Dermis blood vessel endothelial cell (primary cell): ENCODE measurements at regions not wholly inside any gene's neighbourhood (a gene's known extent, or its start where the extent isn't known, plus 50 kb on each side); places are given as distances from the start of the nearest gene placed in this dataset.
A peak's percentile ranks its signal among the peaks of the same experiment; 100 is the strongest.

ENCODE experiments used
- DNase-seq: peaks from one replicate; pipeline ENCODE4 v3.0.0; 2010

DNA sequence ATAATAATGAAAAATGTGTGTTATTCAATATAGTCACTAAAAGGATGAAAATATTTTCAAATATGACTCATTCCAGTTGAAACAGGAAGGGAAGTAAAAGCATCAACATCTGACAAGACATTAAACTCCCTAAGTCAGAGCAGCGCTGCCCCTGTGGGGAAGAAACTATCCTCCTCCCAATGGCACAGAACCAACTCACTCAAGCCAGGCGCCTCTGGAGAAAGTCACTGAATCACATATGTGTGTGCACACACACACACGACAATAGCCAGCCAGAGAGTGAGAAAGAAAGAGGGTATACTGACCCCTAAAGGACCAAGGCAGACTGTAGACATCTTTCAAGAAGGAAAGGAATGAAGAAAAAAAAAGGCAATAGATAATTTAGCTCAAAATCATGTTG lies 126.9 kb downstream of the SETD4 start:
- DNase-seq = peak; percentile 78

DNA sequence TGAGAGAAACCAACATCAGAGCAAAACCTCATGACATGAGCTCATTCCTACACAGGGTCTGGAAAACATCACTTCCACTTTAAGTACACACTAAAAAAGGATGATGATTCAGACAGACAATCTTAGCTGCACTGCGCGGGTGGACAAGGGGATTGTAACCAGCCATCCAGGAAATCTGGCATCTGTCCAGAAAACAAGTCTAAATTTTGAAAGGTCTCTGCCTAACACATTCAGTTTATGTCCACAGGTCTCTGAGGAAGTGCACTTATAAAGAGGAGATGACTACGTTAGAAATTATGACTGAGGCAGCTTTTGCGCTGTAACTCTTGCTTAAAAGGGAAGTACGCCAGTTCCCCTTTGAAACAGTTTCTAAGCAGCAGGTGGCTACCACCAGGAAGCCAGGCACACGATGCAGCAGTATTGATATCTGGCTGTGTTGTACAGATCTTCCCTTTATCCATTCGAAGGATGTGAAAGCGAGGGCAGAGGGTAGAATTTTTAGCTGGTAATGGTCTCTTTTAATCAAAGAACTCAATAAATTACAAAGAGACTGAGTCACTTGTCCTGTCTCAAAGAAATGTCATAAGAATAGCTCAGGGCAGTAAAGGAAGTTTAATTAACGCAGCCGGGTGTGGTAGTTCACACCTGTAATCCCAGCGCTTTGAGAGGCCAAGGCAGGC lies 128.0 kb downstream of the SETD4 start:
- DNase-seq = peak; percentile 96

DNA sequence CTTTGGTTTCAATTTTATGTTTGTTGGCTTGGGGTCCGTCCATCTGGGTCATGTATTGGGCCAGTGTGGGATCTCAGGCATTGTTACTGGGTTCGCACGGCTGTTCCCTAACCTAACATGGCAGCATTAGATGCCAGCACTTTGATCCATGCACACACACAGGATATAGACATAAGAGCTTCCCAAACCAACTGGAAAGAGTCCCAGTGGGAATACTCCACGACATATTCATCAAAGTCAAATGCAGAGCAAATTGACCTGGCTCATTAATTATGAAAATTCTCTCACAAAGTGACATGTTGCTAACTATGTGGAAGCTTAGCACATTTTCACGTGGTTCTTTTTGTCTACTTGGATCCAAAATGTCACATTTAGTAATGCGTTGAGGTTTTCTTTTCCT lies 130.4 kb downstream of the SETD4 start:
- DNase-seq = no peak

DNA sequence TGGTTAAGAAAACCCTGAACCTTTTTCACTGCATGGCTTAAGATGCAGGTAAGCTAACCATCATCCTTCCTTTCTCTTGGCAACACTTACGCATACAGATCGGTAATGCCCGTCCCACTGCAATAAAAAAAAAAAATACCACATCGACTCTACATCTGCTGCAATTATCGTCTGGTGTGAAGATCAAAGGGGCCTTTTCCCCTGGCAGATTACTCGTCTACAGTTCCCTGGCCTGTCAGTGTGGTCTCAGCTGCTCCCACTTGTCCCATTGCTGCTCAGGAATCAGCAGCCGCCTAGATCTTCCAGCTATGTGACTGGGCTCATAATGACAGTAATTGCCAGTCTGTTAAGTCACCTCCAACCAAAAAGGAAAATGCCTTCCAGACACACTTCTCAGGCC lies 133.1 kb downstream of the SETD4 start:
- DNase-seq = no peak

DNA sequence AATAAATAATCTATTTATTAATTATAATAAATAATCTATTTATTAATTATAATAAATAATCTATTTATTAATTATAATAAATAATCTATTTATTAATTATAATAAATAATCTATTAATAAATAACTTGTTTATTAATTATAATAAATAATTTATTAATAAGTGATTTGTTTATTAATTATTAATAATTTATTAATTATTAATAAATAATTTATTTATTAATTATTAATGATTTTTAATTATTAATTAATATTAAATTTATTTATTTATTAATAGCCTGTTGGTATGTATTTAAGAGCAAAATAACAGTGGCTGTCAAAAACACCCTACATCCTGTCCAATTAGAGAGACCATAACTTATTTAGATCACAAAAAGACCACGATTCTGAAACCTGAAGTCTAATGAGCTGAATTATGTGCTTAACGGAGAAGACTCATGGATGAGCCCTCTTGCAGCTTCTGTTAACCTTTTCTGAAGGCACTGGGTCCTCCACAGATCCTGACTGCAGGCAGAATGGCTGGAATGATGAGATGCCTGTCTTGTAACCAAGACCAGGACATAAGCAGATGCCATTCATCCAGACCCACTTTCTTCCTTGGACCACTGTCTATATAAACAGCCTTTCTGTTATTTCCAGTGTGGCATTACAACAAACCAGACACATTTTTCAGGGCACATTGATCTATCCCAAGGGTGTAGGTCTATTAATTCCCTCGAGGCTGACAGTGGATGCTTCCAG lies 134.2 kb downstream of the SETD4 start:
- no peak for DNase-seq

DNA sequence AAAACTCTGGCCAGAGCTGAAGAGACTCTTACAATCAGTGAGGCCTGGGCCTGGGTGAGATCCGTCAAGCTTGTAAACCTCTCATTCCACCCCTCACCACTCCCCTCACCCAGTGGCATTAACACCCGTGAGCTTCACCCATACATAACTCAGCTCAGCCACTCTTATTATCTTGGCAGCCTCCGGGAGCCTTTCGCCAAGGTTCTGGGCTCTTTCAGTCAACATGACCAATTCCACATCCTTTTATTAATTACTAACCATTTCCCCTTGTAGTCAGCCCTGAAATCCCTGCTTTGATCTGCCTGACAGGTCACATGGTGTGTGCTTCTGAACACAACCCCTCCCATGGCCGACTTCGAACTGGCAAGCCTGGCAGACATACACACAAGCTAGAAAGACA lies 134.8 kb downstream of the SETD4 start:
- DNase-seq = peak; percentile 94

DNA sequence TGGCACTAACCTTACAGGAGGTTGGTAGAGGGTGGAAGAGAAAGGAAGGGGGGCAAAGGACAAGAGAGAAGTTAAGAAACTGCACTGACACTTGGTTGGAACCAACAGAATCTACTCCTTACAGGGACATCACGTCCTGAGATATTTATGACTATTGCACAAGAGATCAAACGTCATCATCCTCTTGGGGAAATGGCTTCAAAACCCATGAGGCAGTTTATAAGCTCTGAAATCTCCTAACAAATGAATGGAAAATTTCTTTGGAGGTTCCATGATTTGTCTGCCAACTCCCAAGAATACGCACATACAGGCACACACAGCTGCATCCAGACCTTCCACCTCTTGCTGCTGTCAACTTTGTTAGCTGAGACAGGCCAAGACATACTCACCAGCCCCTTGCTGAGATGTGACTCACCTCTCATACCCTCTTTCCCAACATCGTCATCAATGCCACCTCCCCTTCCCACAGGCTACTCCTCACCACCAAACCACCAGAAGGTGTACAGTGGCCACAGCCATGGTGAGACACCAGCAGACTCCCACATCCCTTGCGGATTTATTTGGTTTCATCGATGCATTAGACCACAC lies 135.5 kb downstream of the SETD4 start:
- peak; percentile 34 for DNase-seq

DNA sequence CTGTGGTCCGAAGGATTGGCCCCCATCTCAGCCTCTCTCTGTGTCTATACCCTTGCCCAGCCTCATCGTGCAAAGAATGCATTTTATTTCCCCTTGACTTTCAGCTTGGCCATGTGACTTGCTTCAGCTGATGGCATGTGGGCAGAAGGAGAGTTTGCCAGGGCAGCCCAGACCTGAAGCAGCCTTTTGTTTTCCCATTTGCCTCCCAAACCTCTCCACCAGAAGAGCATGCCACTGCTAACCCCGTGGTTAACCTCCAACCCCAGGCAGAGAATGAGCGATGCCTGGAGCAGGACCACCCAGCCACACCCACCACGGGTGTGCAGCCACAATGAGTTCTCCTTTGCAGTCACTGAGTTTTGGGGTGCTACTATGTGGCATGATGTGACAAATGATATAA lies 136.4 kb downstream of the SETD4 start:
- DNase-seq = no peak

DNA sequence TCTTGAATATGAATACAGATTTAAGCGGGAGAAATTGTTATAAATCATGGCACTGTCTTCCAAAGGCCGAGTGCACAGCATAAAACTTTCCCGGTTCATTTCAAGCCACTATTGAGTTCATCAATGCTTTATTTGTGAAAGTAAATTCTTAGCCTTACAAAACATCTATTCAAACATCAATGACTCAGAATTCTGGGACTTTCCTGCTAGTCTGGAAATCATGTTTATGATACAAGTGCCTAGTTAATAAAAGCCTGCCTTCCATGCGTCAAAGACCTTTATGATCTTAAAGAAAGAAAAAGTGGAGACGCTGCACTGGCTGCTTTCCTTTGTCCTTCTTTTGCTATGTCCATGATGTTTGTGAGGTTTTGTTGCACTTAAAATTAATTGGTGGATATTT lies 137.7 kb downstream of the SETD4 start:
- DNase-seq = peak; percentile 45

DNA sequence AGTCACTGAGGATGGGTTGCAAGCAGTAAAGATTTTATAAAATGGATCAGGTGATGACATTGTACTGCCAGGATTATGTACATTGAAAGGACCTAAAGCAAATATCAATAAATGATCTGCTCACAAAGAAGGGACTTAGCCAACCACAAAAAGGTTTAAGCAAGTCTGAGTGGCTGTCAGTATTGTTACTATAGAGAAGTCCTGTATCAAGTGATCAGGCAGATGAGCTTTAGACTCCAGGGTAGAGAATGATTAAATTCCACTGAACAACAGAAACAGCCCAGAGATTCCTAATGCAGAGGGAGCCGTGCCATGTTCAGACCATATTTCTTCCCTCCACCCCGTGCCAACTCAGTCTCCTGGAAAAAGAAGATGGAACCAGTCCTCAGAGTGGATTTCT lies 138.9 kb downstream of the SETD4 start:
- no peak for DNase-seq

DNA sequence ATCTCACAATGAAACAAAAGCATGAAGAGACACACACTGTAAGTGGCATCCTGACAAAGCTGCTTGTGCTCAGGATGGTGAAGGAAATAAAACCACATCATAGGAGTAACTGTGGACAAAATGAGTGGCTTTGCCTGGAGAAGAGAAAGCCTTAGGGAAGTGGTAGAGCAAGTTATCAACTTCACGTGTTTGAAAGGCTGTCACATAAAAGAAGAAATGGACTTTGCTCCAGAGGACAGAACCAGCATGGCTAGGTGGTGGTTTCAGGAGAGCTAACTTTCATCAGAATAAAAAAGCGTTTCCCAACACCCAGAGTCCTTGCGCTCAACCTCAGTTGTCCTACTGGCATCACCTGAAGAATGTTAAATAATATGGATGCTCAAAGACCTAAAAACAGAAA lies 139.9 kb downstream of the SETD4 start:
- no peak for DNase-seq

DNA sequence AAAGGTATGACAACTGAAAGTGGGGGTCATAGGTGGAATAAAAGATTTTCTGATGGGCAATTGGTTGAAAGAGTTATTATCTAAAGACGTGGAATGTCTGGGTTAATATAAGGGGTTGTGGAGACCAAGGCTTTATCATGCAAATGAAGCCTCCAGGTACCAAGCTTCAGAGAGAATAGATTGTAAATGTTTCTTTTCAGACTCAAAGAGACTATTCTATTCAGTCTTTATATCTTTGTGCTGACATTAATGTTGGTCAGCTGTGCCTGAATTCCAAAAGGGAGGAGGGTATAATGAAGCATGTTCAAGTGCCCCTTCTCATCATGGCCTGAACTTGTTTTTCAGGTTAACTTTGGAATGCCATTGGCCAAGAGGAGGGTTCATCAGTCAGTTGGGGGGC lies 145.3 kb downstream of the SETD4 start:
- DNase-seq = no peak

DNA sequence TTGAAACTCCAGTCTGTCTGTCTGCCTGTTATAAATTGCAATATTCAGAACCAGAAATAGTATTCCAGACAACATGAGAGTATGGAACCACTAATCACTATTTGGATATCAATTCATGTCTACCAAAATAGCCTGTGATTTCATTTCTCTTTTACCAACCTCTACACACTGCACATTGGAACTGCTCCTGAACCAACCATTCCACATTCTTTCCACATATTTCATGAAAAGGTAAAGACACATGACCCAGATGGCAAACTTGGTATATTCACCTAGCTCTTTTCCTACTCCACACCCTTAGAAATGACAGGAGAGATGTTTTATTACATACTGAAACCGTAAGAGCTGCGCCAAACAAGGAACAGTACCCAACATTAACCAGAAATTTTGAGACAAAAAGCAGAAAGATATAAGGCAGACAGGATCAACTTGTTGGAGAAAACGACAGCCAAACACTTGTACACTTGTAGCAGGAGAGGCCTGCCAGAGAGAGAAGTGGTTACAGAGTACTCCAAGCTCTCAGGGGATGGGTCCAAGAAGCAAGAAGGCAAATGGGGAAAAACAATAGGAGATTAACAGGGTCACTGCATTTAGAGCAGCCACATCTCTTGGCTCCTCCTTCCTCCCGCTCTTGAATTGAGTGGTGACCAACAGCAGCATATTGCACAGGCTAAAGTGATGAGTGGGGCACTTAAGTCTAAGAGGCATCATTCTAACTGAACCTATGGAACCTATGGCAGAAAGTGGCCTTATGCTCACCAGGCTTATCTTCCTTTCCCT lies 148.7 kb downstream of the SETD4 start:
- DNase-seq = no peak

DNA sequence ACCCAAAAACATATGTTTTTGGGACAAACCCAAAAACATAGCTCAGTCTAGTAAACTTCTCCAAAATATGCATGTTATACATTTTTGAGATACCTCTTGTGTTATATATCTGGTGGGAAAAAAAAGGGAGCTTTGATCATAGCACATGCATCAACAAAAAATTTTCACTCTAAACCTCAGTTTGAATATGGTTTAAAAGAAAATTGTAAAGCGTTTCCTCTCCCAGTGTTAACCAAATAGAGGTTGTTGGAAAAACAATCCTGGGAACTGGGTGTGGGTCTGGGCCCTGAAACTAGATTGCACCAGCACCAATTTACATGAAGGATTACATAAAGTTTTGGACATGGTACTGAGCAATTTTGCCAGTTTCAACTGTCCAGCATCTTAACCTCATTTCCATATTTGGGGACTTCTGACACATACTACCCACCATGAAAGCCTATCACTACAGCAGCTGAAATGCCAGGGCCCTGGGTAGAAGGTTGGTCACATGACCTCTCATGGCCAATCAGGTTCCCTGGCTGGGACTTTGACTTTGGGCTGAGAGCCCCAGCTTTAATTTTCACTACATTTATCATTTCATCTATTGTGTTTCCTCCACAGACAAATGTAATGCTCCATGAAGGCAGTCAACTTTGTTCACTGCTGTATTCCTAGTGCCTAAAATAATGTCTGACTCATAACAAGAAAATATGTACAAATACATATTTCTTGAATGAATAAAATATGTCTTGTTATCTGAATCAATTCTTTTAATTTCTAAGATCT lies 150.7 kb downstream of the SETD4 start:
- DNase-seq = no peak

DNA sequence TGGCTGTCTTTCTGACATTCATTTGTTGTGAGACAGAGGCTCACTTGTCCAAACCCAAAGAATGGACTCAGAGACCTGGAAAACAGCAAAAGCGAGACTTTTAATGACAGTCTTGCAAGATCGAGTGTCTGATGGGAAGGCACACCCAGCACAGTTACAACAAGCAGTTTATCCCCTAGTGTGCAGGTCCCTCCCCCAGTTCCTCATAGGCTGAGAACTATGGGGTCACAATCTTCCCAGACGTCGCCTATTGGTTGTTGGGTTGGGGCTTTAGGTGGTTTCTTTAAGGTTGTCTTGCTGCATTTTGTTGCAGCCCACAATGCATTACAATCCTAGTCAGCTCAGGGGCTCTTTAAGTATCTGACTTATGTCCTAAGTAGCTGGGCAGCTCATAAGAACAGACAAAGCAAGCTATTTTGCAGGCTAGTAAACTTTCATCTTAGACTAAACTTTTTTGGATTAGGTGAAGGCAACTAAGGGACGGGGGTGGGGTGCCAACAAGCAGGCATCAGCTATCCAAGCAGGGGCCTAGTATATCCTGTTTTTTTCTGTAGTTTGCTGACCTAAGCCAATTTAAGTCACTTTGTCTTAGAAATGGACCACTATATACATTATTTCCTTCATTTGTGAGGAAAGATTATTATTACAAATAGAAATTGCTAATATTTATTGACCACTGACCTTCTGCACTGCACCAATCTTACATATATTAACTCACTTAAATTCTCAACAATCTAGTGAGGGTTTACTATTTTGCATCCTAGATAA lies 151.8 kb downstream of the SETD4 start:
- no peak for DNase-seq

DNA sequence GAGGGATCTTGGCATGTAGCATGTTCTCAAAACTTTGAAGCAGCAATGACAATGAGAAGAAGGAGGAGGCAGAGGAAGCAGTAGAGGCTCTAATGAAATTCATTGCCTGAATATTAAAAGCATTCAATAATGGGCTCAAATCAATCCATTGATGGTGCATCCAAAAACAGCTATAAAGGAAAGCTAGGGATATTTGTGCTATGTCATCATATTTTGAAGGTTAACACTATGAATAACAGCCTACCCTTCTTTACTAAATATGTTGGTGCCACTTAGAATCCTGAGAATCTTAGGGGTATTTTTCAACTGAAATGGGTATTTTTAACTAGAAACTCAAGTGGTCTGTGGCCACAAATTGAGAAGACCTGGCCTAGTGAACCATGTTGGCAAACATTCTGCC lies 153.7 kb downstream of the SETD4 start:
- no peak for DNase-seq

DNA sequence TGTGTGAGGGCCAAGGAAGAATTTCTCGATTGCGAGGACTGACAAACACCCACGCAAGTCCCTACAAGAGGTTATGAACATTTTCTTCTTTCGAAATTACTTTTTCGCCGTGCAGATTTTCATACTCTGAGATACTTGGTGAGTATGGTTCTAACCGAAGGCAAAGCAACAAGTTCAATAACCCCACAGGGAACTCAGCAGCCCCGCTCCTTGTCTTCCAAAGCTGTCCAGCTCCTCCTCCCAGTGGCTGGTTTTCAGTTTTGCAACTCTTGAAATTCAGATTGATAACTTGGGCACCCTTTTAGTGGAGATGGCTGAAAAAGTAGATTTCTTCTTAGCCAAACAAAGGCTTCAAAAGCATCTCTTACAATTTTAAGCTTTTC lies 154.4 kb downstream of the SETD4 start:
- DNase-seq = no peak

DNA sequence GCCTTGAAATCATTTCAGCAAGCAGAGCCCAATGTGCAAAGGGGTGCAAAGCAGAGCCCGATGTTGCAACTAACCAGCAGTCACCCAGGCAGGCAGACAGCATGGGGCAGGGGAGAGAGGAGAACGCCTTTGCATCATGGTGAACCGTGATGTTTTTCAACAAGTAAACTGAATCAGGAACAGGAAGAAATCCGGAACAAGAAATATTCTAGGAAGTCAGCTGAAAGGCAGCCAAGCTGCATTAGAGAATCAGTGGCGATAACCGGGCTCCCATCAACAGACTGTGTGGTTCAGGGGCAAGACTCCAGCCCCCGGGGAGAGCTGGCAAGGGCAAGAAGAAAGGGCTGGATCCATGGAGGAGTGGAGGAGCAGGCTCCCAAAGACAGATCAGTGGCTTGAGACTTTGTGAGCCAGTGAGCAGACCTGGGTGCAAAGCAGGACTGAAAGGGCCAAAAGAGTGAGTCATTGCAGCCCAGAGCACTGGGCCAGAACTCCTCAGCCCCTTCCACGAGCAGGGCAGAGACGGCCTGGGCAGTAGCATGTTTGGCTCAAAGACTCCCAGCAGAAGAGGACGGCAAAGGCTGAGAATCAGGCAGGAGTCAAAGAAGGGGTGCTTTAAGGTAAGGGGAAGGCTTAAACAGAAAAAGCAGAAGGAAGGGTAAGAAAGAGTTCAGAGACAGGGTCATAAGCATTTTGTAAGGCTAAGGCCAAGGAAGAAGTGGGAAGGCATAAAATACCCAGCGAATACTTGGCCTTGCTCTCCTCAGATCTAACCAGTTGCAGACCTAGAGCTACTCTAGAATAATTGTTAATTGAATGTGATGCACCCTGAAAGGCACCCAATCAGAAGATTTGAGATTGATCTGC lies 155.0 kb downstream of the SETD4 start:
- peak; percentile 43 for DNase-seq

DNA sequence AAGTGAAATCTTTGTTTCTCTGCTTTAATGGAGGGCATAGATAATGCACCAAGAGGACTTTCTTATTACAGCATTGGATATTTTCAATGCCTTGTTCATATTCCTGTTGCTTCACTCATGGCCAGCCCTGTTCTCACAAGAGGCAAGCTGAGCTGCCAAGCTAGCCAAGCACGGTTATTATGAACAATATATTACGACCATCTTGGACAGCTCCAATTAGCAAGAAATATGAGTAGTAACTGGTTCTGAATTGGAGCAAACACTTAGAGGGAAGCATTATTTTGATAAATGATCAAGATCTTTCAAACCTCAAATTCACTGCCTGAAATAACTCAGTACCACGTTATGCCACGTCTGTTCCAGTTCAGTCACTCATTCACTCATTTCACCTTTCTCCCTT lies 159.8 kb downstream of the SETD4 start:
- DNase-seq = no peak

DNA sequence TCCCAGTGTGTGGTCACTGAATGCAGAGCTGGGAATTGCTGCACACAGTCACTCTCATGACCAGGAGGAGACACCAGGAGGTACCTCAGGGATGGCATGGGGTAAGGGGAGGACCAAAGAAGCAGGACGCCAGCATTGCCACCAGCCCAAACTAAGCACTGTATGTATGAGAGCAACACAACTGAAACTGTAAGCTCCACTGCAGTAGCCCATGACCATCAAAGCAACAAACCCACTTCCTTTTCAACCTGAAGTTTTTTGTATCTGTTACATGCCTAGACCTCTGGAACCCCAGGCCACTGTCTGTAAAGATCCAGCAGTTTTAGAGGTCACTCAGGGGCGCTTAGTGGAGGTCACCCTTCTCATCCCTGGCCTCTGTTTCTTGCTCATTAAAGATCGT lies 164.3 kb downstream of the SETD4 start:
- DNase-seq = no peak

DNA sequence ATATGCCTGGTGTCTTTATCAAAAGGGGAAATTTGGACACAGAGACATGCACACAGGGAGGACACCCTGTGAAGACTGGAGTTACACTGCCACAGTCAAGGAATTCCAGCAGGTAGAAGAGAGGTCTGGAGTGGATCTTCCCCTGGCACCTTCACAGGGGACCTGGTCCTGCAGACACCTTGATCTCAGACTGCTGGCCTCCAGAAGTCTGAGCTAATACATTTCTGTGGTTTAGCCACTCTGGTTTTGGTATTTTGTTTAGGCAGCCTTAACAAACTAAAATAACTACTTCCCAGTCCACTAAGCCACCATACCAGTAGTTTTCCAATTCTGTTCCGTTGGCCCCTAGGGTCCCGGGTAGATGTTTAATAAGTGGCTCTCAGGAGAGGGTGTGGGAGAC lies 164.7 kb downstream of the SETD4 start:
- no peak for DNase-seq
